Upper lobe of left lung (tissue), 4 donors: ENCODE measurements at regions not wholly inside any gene's neighbourhood (a gene's known extent, or its start where the extent isn't known, plus 50 kb on each side); places are given as distances from the start of the nearest gene placed in this dataset.

Experiments used
- CTCF ChIP-seq, 6 experiments: fragments of 450-650 bp in 4 of 6; fragments of 200-600 bp in 2 of 6; sonication (generic) in 2 of 6; IDR thresholded peaks; one replicate each; pipeline ENCODE4 v1.5.1; 2016 to 2019; ENCODE audit warnings: antibody characterized with exemption in 6 of 6
- EP300 ChIP-seq, 4 donors: sonication (generic); formaldehyde crosslinking; IDR thresholded peaks; one replicate each; pipeline ENCODE4 v1.5.1; 2017; ENCODE audit warnings: antibody characterized with exemption in 4 of 4, control low read depth in 2 of 4
- POLR2A ChIP-seq, 4 donors: fragments of 450-650 bp; IDR thresholded peaks; one replicate each; pipeline ENCODE4 v1.5.1; 2016 to 2017; ENCODE audit warnings: antibody characterized with exemption in 4 of 4, mild to moderate bottlenecking in 2 of 4
- POLR2AphosphoS5 ChIP-seq, 2 donors: sonication (generic); formaldehyde crosslinking; IDR thresholded peaks; one replicate each; pipeline ENCODE4 v1.5.1; 2017; ENCODE audit warnings: antibody characterized with exemption in 2 of 2

- no peak for TF ChIP-seq POLR2A (IDR thresholded peaks at IDR 0.05)
- no peak for TF ChIP-seq CTCF (IDR thresholded peaks at IDR 0.05)
- no peak for TF ChIP-seq POLR2AphosphoS5 (IDR thresholded peaks at IDR 0.05)
- no peak for TF ChIP-seq EP300 (IDR thresholded peaks at IDR 0.05)
Observed at GRCh38 chr12:58225203-58225877, 284.0 kb downstream of the ATP23 start.
